GM11168 (cell line): ENCODE measurements at regions not wholly inside any gene's neighbourhood (a gene's known extent, or its start where the extent isn't known, plus 50 kb on each side); places are given as distances from the start of the nearest gene placed in this dataset.

Experiments
- in situ Hi-C: fragments of 300-500 bp; cut with MboI; formaldehyde crosslinking; loops from one replicate; pipeline ENCODE4 v1.12.0; 2022; ENCODE audit warnings: low sequenced_read_pairs; ENCODE audit not compliant: unreplicated experiment

- in situ Hi-C loops: no loop called here
Observed at GRCh38 chr11:32039149-32039548, 51.7 kb upstream of the RCN1 start.

GRCh38 chr11:32034680-32035079 lies 56.2 kb upstream of the RCN1 start:
- in situ Hi-C loops: no loop called here

DNA sequence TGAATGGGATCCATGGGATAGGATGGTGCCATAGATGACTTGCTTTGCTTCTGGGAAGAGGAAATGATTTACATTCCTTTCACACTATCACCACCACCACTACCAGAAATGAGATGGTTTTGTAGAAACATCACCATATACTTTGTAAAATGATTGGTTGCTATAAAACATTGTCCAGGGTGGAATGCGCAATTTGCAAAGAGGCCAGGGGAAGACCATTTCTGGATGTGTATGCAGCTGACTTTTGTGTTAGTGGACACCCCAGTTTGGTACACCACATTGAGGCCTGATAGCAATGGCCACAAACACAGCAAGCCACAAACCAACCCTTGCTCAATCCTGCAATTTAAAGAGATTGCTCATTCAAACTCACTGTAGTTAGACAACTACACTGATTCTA lies 56.7 kb upstream of the RCN1 start:
- in situ Hi-C loops: no loop called here

DNA sequence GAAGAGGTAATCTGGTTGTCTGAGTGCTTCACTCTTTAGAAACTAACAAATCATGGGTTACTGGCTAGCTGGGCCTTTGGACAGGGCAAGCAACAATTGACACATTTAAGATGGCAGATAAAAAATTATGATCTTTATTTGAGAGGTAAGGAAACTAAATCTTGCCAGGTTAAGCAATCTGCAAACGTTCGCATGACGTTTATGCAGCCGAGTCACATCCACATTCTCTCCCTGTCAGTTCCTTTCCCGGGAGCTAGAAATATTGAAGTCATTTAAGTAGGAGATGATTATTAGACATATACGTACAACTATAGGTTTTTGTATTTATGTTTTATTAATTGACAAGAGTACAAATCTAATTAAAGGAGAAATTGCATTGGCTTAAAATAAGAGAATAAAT lies 57.4 kb upstream of the RCN1 start:
- in situ Hi-C loops: no loop called here

- in situ Hi-C loops: no loop called here
Observed at GRCh38 chr11:32033067-32033466, 57.8 kb upstream of the RCN1 start.

DNA sequence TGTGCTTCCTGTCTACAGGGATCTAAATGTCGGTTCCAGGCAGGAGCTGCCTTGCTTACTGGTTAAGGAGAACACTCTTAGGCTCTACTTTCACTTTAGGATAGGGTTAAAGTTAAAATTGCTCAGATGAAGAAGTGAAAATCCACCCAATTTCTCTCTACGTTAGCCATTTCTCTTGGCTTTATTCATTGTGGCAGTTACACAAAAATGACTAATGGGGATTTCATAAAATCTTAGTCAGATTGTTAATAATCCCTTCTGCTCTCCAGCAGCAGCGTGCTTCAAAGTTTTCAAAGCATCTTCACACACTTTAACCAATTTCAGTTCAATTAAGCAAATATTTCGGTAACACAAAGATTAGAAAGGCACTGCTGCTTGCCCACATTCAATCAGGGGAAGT lies 58.4 kb upstream of the RCN1 start:
- in situ Hi-C loops: no loop called here

GRCh38 chr11:32032052-32032451 lies 58.8 kb upstream of the RCN1 start:
- in situ Hi-C loops: no loop called here

DNA sequence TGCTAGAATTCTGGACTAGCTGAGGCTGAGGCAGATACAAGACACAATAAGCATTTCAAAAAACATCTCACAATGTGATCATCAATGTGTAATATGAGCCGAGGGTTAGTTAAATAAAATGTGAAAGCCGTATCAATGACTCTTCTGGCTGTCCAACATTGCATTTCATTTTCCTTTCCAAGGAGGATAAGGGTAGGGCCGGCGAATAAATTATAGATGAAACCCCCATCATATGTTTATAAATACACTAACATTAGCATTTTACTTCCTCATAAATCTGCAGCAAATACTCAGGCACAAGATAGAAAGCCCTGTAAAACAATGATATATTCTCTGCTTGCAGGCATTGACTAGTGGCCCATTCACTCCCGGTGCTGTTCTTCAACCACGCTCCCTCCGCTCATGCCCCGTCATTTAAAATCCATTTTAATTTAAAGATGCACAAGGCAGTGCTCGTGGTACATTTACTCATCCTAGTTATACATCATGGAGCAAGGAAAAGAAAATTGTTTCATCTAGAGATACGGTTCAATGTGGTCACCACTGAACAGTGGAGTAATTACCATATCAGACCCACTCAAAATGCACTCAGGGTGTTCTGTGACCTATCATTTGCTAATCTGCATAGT lies 59.9 kb upstream of the RCN1 start:
- in situ Hi-C loops: no loop called here

DNA sequence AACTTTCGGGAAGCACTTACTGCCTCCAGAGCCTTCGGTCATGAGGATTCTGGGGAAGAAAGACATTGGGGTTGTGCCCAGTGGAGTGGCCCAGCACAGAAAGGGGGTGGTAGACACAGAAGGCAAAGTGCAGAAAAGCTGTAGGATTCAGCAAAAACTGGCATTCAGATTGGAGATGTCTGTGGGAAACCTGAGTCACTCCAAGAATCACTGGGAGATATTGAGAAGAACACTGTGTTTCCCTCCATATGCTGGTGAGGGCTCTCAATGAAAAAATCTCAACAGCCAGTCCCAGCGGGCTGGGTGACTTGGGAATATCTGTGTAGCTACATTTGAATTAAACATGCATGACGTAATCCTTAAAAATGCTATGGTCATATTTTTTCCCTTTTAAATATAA lies 61.2 kb upstream of the RCN1 start:
- in situ Hi-C loops: no loop called here

DNA sequence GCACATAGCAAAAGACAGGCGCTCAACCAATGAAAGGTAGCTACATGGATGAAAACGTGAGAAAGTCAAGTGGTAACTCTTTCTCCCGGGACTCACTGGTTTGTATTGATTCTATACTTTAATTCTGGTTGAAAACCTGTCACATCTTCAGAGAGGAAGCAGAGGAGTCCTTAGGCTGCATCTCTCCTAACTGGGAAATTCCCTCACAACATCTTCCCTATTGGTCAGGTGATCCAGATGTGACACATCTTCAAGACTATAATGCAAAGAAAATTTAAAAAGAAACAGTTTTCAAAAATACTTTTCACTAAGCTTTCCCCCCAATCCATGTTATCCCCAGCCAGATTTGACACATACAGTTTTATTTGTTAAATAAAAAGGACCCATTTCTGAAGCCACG lies 62.7 kb upstream of the RCN1 start:
- in situ Hi-C loops: no loop called here

DNA sequence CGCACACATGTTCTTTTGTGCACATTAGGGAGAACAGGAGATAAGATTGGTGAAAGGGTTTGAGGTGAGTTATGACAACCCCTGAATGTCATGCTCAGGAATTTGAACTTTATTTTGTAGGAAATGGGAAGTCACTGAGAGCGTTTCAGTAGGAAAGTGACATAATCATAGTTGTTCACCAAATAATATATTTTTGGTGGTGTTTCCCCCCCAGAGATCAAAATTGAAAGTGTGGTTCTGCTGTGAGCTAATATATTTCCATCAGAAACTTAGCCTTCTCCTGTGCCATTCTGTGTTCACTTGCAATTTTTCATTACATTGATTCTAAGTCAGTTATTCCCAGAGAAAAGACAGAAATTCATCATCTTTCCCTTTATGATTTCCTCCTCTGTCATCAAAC lies 64.1 kb upstream of the RCN1 start:
- in situ Hi-C loops: no loop called here

DNA sequence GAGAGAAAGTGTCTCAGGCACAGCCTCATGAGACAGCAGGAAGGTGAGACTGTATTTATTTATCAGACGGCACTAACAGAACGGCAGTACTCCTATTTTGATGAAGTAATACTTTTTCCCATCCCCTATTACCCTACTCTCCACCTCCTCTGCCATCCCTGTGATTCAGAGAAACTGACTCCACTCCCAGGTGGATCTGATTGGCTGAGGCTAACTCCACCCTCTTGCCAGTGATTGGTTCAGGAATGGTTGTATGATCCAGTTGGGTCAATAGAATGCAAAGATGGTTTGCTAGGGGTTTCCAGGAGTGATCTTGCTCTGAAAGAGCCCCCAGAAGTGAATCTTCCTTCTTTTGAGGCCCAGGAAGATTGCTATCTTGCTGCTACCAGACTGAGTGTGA lies 65.9 kb upstream of the RCN1 start:
- in situ Hi-C loops: no loop called here

DNA sequence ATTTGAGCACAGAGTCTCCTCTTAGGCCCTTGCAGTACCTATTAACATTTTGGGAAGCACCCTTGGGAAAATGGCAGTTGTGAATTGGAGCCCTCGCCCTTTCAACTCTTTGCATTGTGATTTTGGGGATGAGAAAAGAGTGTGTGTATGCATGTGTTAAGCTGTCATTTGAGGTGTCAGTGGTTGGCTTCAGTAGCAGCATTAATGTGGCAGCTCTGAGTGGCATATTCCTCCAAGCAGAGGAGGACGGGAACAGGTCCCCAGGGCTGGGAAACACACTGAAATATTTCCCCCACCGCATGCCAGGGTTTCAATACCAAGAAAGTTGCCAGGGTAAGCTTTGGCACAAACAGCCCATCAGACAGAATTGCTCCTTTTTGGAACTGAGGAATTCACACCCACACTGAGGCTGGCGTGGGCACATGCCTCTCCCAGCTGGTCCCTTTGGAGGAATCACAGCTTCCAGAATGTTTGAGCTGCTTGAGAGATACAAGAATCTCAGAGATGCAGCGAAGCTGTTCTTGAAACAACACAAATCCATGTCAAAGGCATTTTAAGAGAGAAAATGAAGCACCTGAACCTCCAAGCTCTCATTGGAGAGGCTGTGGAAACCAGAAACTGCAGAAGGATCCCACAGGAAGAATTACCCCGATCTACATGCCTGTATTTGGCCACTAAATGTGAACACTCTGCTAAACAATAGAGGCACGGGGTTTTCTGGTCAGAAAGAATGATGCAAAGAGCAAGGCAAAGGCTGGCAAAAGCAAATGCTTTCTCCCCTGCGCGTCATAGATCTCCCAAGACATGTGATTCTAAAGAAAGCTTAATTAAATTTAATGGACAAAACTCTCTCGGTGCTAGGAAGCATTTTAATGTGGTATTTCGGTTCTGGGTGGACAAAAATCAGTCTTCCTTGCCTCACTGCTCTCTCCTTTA lies 67.2 kb upstream of the RCN1 start:
- in situ Hi-C loops: no loop called here

GRCh38 chr11:32018672-32019071 lies 72.2 kb upstream of the RCN1 start:
- in situ Hi-C loops: no loop called here

DNA sequence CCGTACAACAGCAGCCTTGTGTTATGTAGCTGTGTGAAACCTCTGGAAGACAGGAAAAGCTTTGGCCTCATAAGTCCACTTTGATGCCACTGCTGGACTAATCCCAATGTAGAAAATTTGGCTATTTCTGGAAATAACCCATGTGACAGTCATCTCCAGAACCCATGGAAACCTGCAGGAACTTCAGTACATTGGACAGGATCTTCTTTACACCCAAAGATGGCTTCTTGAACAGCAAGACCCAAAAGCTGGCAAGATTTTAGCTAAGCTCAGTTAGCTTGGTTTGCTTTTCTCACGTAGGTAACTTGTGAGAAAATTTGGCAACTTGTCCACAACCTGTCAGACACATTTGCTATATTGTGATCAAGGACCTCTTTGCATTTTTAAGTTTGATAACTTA lies 74.8 kb upstream of the RCN1 start:
- in situ Hi-C loops: no loop called here

- in situ Hi-C loops: no loop called here
Observed at GRCh38 chr11:32015427-32015826, 75.4 kb upstream of the RCN1 start.

- in situ Hi-C loops: no loop called here
Observed at GRCh38 chr11:32013603-32014002, 77.3 kb upstream of the RCN1 start.

GRCh38 chr11:32012049-32012448 lies 78.8 kb upstream of the RCN1 start:
- in situ Hi-C loops: no loop called here

GRCh38 chr11:32008880-32009551 lies 81.9 kb upstream of the RCN1 start:
- in situ Hi-C loops: no loop called here

DNA sequence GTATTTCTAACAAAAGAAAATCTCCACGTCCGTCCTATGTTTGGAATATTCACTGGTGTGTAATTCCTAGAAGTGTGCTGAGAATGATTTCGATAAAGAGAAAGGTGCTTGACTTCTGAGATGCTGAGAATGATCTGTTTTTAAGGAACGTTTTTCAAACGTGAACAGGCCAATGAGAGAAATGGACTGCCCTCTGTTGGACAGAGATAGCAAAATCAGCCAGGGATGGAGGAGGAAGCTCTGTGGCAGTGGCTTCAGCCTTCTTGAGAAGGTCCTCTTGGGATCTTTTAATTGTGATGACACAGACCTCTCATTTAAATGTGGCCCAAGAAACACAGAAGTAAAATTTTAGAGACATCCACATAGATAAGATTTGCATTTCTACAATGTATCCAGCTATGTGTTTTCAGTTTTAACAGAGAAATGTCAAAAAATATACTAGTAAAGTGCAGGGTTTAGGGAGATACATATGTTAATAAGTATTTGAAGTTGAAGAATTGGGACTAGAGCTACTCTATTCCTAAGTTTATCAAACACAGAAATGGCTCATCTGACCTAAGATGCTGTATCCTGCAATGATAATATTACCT lies 84.0 kb upstream of the RCN1 start:
- in situ Hi-C loops: no loop called here
